ENCODE measurements at regions not wholly inside any gene's neighbourhood (a gene's known extent, or its start where the extent isn't known, plus 50 kb on each side); places are given as distances from the start of the nearest gene placed in this dataset.

GRCh38 chr2:144088863-144089262 is 431.1 kb downstream of the ZEB2 start:
- no peak overlapping the region for H3K27ac Mint-ChIP-seq
- no peaks in the 10 kb centered on the region for H3K27me3 Mint-ChIP-seq
- no peaks in the 10 kb centered on the region for H3K36me3 Mint-ChIP-seq (ENCODE audit: low read depth)
- no peak overlapping the region for H3K4me3 Mint-ChIP-seq
- H3K9me3 Mint-ChIP-seq, result peaks cover 14% of the 10 kb centered on the region
- intact Hi-C loops (cut with micrococcal nuclease), result no loop called here
- H3K4me1 Mint-ChIP-seq, result peaks cover 10% of the 10 kb centered on the region
- no peak for DNase-seq

GRCh38 chr2:144086965-144087364 is 433.0 kb downstream of the ZEB2 start:
- Mint-ChIP-seq H3K9me3 (peaks cover 14% of the 10 kb centered on the region), H3K36me3 (ENCODE audit: low read depth) (no peaks in the 10 kb centered on the region), H3K4me1 (peaks cover 10% of the 10 kb centered on the region), H3K27me3 (no peaks in the 10 kb centered on the region), H3K4me3 (no peak overlapping the region), H3K27ac (peak overlapping the region; percentile 31)
- no peak for DNase-seq
- intact Hi-C loops (cut with micrococcal nuclease), result no loop called here

GRCh38 chr2:144085016-144085415 is 434.9 kb downstream of the ZEB2 start:
- Mint-ChIP-seq H3K9me3 (peaks cover 14% of the 10 kb centered on the region), H3K27me3 (no peaks in the 10 kb centered on the region), H3K4me3 (no peak overlapping the region), H3K4me1 (peaks cover 10% of the 10 kb centered on the region), H3K36me3 (ENCODE audit: low read depth) (no peaks in the 10 kb centered on the region), H3K27ac (no peak overlapping the region)
- intact Hi-C loops (cut with micrococcal nuclease), result no loop called here
- DNase-seq, result no peak

GRCh38 chr2:144084114-144084661 is 435.7 kb downstream of the ZEB2 start:
- DNase-seq, result no peak
- intact Hi-C loops (cut with micrococcal nuclease), result no loop called here
- no peak overlapping the region for H3K4me3 Mint-ChIP-seq
- H3K36me3 Mint-ChIP-seq (ENCODE audit: low read depth), result no peaks in the 10 kb centered on the region
- peaks cover 14% of the 10 kb centered on the region for H3K9me3 Mint-ChIP-seq
- H3K27me3 Mint-ChIP-seq, result no peaks in the 10 kb centered on the region
- H3K4me1 Mint-ChIP-seq, result peaks cover 10% of the 10 kb centered on the region
- no peak overlapping the region for H3K27ac Mint-ChIP-seq

- Mint-ChIP-seq H3K4me1 (peaks cover 10% of the 10 kb centered on the region), H3K27ac (no peak overlapping the region)
- intact Hi-C loops (cut with micrococcal nuclease), result no loop called here
Measured at GRCh38 chr2:144083211-144083610, 436.7 kb downstream of the ZEB2 start.

GRCh38 chr2:144082777-144083176 is 437.1 kb downstream of the ZEB2 start:
- no peak for DNase-seq
- intact Hi-C loops (cut with micrococcal nuclease), result no loop called here
- Mint-ChIP-seq H3K36me3 (ENCODE audit: low read depth) (no peaks in the 10 kb centered on the region), H3K27me3 (no peaks in the 10 kb centered on the region), H3K4me3 (no peak overlapping the region), H3K9me3 (peaks cover 7% of the 10 kb centered on the region), H3K4me1 (peaks cover 10% of the 10 kb centered on the region), H3K27ac (no peak overlapping the region)

More at GRCh38 chr2:144083211-144083610, 436.7 kb downstream of the ZEB2 start:
- DNase-seq, result no peak
- Mint-ChIP-seq H3K27me3 (no peaks in the 10 kb centered on the region), H3K9me3 (peaks cover 9% of the 10 kb centered on the region), H3K4me3 (no peak overlapping the region), H3K36me3 (ENCODE audit: low read depth) (no peaks in the 10 kb centered on the region)

- no peak overlapping the region for H3K27ac Mint-ChIP-seq
- no peak for DNase-seq
- no peak overlapping the region for H3K4me3 Mint-ChIP-seq
- H3K4me1 Mint-ChIP-seq, result peaks cover 8% of the 10 kb centered on the region
- intact Hi-C loops (cut with micrococcal nuclease), result no loop called here
- H3K27me3 Mint-ChIP-seq, result no peaks in the 10 kb centered on the region
- peaks cover 3% of the 10 kb centered on the region for H3K9me3 Mint-ChIP-seq
- no peaks in the 10 kb centered on the region for H3K36me3 Mint-ChIP-seq (ENCODE audit: low read depth)
Measured at GRCh38 chr2:144082327-144082726, 437.6 kb downstream of the ZEB2 start.

GRCh38 chr2:144081272-144081671 is 438.6 kb downstream of the ZEB2 start:
- H3K27me3 Mint-ChIP-seq, result no peaks in the 10 kb centered on the region
- intact Hi-C loops (cut with micrococcal nuclease), result no loop called here

GRCh38 chr2:144079803-144080202 is 440.1 kb downstream of the ZEB2 start:
- Mint-ChIP-seq H3K4me1 (peaks cover 2% of the 10 kb centered on the region), H3K4me3 (no peak overlapping the region), H3K36me3 (ENCODE audit: low read depth) (no peaks in the 10 kb centered on the region), H3K27ac (no peak overlapping the region), H3K9me3 (no peaks in the 10 kb centered on the region), H3K27me3 (no peaks in the 10 kb centered on the region)
- no peak for DNase-seq
- intact Hi-C loops (cut with micrococcal nuclease), result no loop called here

More at GRCh38 chr2:144081272-144081671, 438.6 kb downstream of the ZEB2 start:
- Mint-ChIP-seq H3K4me3 (no peak overlapping the region), H3K9me3 (no peaks in the 10 kb centered on the region), H3K4me1 (peaks cover 2% of the 10 kb centered on the region), H3K36me3 (ENCODE audit: low read depth) (no peaks in the 10 kb centered on the region), H3K27ac (no peak overlapping the region)
- no peak for DNase-seq

- H3K36me3 Mint-ChIP-seq (ENCODE audit: low read depth), result no peaks in the 10 kb centered on the region
- no peak overlapping the region for H3K27ac Mint-ChIP-seq
- intact Hi-C loops (cut with micrococcal nuclease), result no loop called here
- H3K9me3 Mint-ChIP-seq, result no peaks in the 10 kb centered on the region
- no peak overlapping the region for H3K4me3 Mint-ChIP-seq
- H3K4me1 Mint-ChIP-seq, result no peaks in the 10 kb centered on the region
- no peak for DNase-seq
- H3K27me3 Mint-ChIP-seq, result no peaks in the 10 kb centered on the region
Measured at GRCh38 chr2:144078802-144079724, 440.9 kb downstream of the ZEB2 start.

GRCh38 chr2:144078106-144078505 is 441.8 kb downstream of the ZEB2 start:
- no peak overlapping the region for H3K4me3 Mint-ChIP-seq
- no peaks in the 10 kb centered on the region for H3K4me1 Mint-ChIP-seq
- no peaks in the 10 kb centered on the region for H3K36me3 Mint-ChIP-seq (ENCODE audit: low read depth)
- no peaks in the 10 kb centered on the region for H3K27me3 Mint-ChIP-seq
- no peak overlapping the region for H3K27ac Mint-ChIP-seq
- intact Hi-C loops (cut with micrococcal nuclease), result no loop called here
- H3K9me3 Mint-ChIP-seq, result no peaks in the 10 kb centered on the region
- no peak for DNase-seq

- H3K27me3 Mint-ChIP-seq, result no peaks in the 10 kb centered on the region
Measured at GRCh38 chr2:144074450-144074849, 445.5 kb downstream of the ZEB2 start.

GRCh38 chr2:144071461-144071860 is 448.5 kb downstream of the ZEB2 start:
- Mint-ChIP-seq H3K4me3 (no peak overlapping the region), H3K9me3 (no peaks in the 10 kb centered on the region), H3K27ac (no peak overlapping the region), H3K36me3 (ENCODE audit: low read depth) (no peaks in the 10 kb centered on the region), H3K4me1 (no peaks in the 10 kb centered on the region), H3K27me3 (no peaks in the 10 kb centered on the region)
- no peak for DNase-seq
- intact Hi-C loops (cut with micrococcal nuclease), result no loop called here

More at GRCh38 chr2:144074450-144074849, 445.5 kb downstream of the ZEB2 start:
- Mint-ChIP-seq H3K27ac (no peak overlapping the region), H3K36me3 (ENCODE audit: low read depth) (no peaks in the 10 kb centered on the region), H3K9me3 (no peaks in the 10 kb centered on the region), H3K4me3 (no peak overlapping the region), H3K4me1 (no peaks in the 10 kb centered on the region)
- intact Hi-C loops (cut with micrococcal nuclease), result no loop called here
- DNase-seq, result no peak

GRCh38 chr2:144067506-144067905 is 452.4 kb downstream of the ZEB2 start:
- H3K4me1 Mint-ChIP-seq, result no peaks in the 10 kb centered on the region
- no peak for DNase-seq
- H3K27me3 Mint-ChIP-seq, result no peaks in the 10 kb centered on the region
- no peaks in the 10 kb centered on the region for H3K9me3 Mint-ChIP-seq
- H3K27ac Mint-ChIP-seq, result no peak overlapping the region
- no peaks in the 10 kb centered on the region for H3K36me3 Mint-ChIP-seq (ENCODE audit: low read depth)
- H3K4me3 Mint-ChIP-seq, result no peak overlapping the region
- intact Hi-C loops (cut with micrococcal nuclease), result no loop called here

Measured in activated CD4-positive, alpha-beta T cell treated with anti-CD3 and anti-CD28 coated beads, Interleukin-2, amount 10 ng/mL, durations not matched to agents 24 days and 14 days (primary cell).